CD4-positive, alpha-beta T cell (primary cell): ENCODE measurements at regions not wholly inside any gene's neighbourhood (a gene's known extent, or its start where the extent isn't known, plus 50 kb on each side); places are given as distances from the start of the nearest gene placed in this dataset.

ENCODE experiments used
- ATAC-seq: fragments of 200-7000 bp; cut with Tn5 transposase; one replicate; pipeline ENCODE4 v1.10.0; 2022; ENCODE audit warnings: mild to moderate bottlenecking; ENCODE audit not compliant: poor library complexity
- CTCF ChIA-PET: fragments of 350-600 bp; sonication (Branson Sonifier 250); formaldehyde crosslinking; loops from one replicate; lab custom pipeline; 2021; ENCODE audit warnings: antibody characterized with exemption, inconsistent platforms; lab: Charles Lee
- POLR2A ChIA-PET: fragments of 350-600 bp; sonication (Branson Sonifier 250); formaldehyde crosslinking; loops from one replicate; lab custom pipeline; 2021; ENCODE audit warnings: antibody characterized with exemption, inconsistent platforms; lab: Charles Lee
- DNase-seq, 14 experiments: peaks; one replicate each; pipeline ENCODE4 v3.0.0-alpha.2; 2013 to 2020; ENCODE audit warnings: mixed read lengths in 2 of 14
- H3K27ac ChIP-seq, 2 donors: one replicate each; pipeline versions ENCODE4 v1.5.1 to v1.7.0; 2013; ENCODE audit warnings: low read length in 2 of 2, low read depth in 1 of 2, mild to moderate bottlenecking in 1 of 2
- H3K27me3 ChIP-seq, 2 experiments: 1 replicate in 1 of 2; 2 replicates in 1 of 2; pipeline versions ENCODE4 v1.6.1 to v1.7.0; 2013; ENCODE audit warnings: low read length in 2 of 2, control low read depth in 1 of 2, mild to moderate bottlenecking in 1 of 2, moderate library complexity in 1 of 2; ENCODE audit not compliant: insufficient read depth in 2 of 2, control insufficient read depth in 1 of 2
- H3K36me3 ChIP-seq: one replicate; pipeline ENCODE4 v1.6.1; 2013; ENCODE audit warnings: low read length, control low read depth; ENCODE audit not compliant: insufficient read depth
- H3K4me1 ChIP-seq: one replicate; pipeline ENCODE4 v1.6.1; 2013; ENCODE audit warnings: low read length, control low read depth; ENCODE audit not compliant: insufficient read depth
- H3K4me3 ChIP-seq: one replicate; pipeline ENCODE4 v1.5.1; 2013; ENCODE audit warnings: mild to moderate bottlenecking, low read length, moderate library complexity
- H3K9me3 ChIP-seq, 2 experiments: 1 replicate in 1 of 2; 2 replicates in 1 of 2; pipeline versions ENCODE4 v1.6.1 to v1.7.0; 2013; ENCODE audit warnings: low read length in 2 of 2, mild to moderate bottlenecking in 2 of 2, control low read depth in 1 of 2, moderate library complexity in 1 of 2; ENCODE audit not compliant: control insufficient read depth in 1 of 2, insufficient read depth in 1 of 2
- H3K27ac Mint-ChIP-seq: one replicate; pipeline ENCODE4 v1.8.0; 2020; ENCODE audit warnings: mixed read lengths
- H3K27me3 Mint-ChIP-seq: one replicate; pipeline ENCODE4 v1.8.0; 2021; ENCODE audit warnings: mixed read lengths
- H3K36me3 Mint-ChIP-seq: one replicate; pipeline ENCODE4 v1.8.0; 2021; ENCODE audit warnings: low read depth, mixed read lengths
- H3K4me1 Mint-ChIP-seq: one replicate; pipeline ENCODE4 v1.8.0; 2021; ENCODE audit warnings: low read depth, mixed read lengths
- H3K4me3 Mint-ChIP-seq: one replicate; pipeline ENCODE4 v1.8.0; 2020; ENCODE audit warnings: mild to moderate bottlenecking, mixed read lengths
- H3K9me3 Mint-ChIP-seq: one replicate; pipeline ENCODE4 v1.8.0; 2020; ENCODE audit warnings: mixed read lengths
- intact Hi-C, 2 experiments: fragments of 100-400 bp; cut with DNase I in 1 of 2; cut with micrococcal nuclease in 1 of 2; formaldehyde crosslinking; loops; one replicate each; pipeline versions ENCODE4 v1.15.1 to v1.9.0; 2023 to 2025; cut with DNase I, micrococcal nuclease
- TF ChIP-seq, protein P1 (sequence below): fragments of 200-600 bp; IDR thresholded peaks from one replicate; pipeline ENCODE4 v1.8.0; 2022; ENCODE audit warnings: antibody characterized with exemption, mild to moderate bottlenecking

DNA sequence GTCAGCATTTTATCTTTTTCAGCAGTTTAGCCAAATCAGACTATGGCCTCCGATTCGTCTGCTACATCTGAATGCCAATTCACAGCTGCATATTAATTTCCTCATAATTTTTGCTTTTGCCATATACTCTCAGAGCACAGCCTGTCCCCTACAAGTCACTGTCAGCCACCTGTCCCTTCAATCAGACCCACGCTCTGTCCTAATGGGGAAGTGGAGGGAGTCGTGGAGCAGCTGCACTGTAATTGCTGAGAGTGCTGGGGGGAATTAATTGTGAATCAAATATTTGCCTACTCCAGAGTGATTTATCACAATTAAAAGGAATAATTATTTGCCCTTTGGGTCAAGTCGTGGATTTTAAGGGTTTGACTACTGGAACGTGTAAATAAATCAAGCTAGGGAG is 75.5 kb downstream of the EBLN2 start:
- no peak for DNase-seq
- Mint-ChIP-seq H3K4me3 (no peak overlapping the region), H3K27ac (no peak overlapping the region), H3K36me3 (no peaks in the 10 kb centered on the region), H3K9me3 (peaks cover 8% of the 10 kb centered on the region), H3K4me1 (no peaks in the 10 kb centered on the region), H3K27me3 (peaks cover 28% of the 10 kb centered on the region)
- Histone ChIP-seq H3K9me3 (peaks cover 8 to 12% of the 10 kb centered on the region in 2 experiments), H3K4me3 (no peak overlapping the region), H3K36me3 (no peaks in the 10 kb centered on the region), H3K27ac (no peak overlapping the region), H3K4me1 (no peaks in the 10 kb centered on the region), H3K27me3 (peaks cover 5 to 6% of the 10 kb centered on the region in 2 experiments)
- ATAC-seq, result no peak
- ChIA-PET POLR2A (no interaction called here), CTCF (no interaction called here)
- intact Hi-C loops, result no loop called here
- TF ChIP-seq, protein P1, sequence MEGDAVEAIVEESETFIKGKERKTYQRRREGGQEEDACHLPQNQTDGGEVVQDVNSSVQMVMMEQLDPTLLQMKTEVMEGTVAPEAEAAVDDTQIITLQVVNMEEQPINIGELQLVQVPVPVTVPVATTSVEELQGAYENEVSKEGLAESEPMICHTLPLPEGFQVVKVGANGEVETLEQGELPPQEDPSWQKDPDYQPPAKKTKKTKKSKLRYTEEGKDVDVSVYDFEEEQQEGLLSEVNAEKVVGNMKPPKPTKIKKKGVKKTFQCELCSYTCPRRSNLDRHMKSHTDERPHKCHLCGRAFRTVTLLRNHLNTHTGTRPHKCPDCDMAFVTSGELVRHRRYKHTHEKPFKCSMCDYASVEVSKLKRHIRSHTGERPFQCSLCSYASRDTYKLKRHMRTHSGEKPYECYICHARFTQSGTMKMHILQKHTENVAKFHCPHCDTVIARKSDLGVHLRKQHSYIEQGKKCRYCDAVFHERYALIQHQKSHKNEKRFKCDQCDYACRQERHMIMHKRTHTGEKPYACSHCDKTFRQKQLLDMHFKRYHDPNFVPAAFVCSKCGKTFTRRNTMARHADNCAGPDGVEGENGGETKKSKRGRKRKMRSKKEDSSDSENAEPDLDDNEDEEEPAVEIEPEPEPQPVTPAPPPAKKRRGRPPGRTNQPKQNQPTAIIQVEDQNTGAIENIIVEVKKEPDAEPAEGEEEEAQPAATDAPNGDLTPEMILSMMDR, result no peak

DNA sequence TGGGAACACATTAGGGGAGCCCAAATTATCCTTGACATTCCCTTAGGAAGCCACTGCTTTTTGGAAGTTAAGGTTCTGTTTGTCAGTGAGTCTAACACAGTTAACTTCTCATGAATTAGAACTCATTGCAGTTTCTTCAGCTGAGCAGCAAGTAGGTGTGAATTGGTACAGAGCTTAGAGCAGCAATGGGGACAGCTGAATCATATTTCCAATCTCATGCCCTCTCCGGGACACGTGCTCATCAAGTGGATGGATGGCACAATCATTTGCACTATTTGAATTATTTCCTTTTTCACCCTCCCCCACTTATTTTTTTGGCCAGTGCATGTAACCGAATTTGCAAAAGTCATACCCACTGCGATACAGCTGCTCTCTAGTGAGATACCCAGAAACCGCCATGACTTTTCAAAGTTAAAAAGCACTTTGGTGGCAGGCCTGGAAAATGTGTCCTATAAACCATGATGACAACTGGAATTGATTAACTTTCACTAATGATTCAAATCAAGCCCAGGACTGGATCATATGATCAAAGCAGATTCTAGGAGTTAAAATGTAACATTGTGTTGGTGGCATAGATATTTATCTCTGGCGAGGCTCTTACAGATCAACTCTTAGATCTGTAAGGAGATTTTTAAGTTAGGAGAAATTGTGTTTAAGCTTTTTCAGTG is 76.4 kb downstream of the EBLN2 start:
- H3K27me3 ChIP-seq, result peaks cover 0 to under 1% of the 10 kb centered on the region in 2 experiments
- H3K27me3 Mint-ChIP-seq, result peaks cover 31% of the 10 kb centered on the region
- no peaks in the 10 kb centered on the region for H3K4me1 Mint-ChIP-seq
- H3K4me3 ChIP-seq, result no peak overlapping the region
- no peak overlapping the region for H3K27ac ChIP-seq
- DNase-seq (no peak), ATAC-seq (no peak)
- ChIA-PET CTCF (no interaction called here), POLR2A (no interaction called here)
- H3K9me3 ChIP-seq, result peaks cover 4 to 7% of the 10 kb centered on the region in 2 experiments
- no peaks in the 10 kb centered on the region for H3K4me1 ChIP-seq
- peaks cover 4% of the 10 kb centered on the region for H3K9me3 Mint-ChIP-seq
- intact Hi-C loops, result no loop called here
- H3K36me3 ChIP-seq, result no peaks in the 10 kb centered on the region
- H3K27ac Mint-ChIP-seq, result no peak overlapping the region
- H3K36me3 Mint-ChIP-seq, result no peaks in the 10 kb centered on the region
- TF ChIP-seq, protein P1, result no peak
- no peak overlapping the region for H3K4me3 Mint-ChIP-seq

GRCh38 chr3:73140772-73141442 is 79.4 kb downstream of the EBLN2 start:
- Mint-ChIP-seq H3K36me3 (no peaks in the 10 kb centered on the region), H3K27me3 (peaks cover 21% of the 10 kb centered on the region), H3K4me3 (no peak overlapping the region), H3K4me1 (no peaks in the 10 kb centered on the region), H3K27ac (no peak overlapping the region), H3K9me3 (no peaks in the 10 kb centered on the region)
- intact Hi-C loops, result no loop called here
- DNase-seq (no peak), ATAC-seq (no peak)
- ChIA-PET POLR2A (no interaction called here), CTCF (no interaction called here)
- Histone ChIP-seq H3K9me3 (no peaks in the 10 kb centered on the region), H3K36me3 (no peaks in the 10 kb centered on the region), H3K4me3 (no peak overlapping the region), H3K27me3 (no peaks in the 10 kb centered on the region), H3K27ac (no peak overlapping the region), H3K4me1 (no peaks in the 10 kb centered on the region)
- TF ChIP-seq, protein P1, result no peak
